GM12878 (cell line): ENCODE measurements at regions not wholly inside any gene's neighbourhood (a gene's known extent, or its start where the extent isn't known, plus 50 kb on each side); places are given as distances from the start of the nearest gene placed in this dataset.

ENCODE experiments used
- ATAC-seq: fragments of 200-7000 bp; cut with Tn5 transposase; 3 replicates; pipeline ENCODE4 v1.9.1; 2020; ENCODE audit warnings: mild to moderate bottlenecking, moderate library complexity
- BruUV-seq: library from RNA; stranded (reverse); fragments of 400-500 nt; replicated peaks from 2 replicates; lab custom pipeline; 2021; lab: Mats Ljungman, UMichigan
- CTCF ChIA-PET: fragments of 300-600 bp; sonication (Branson Sonifier 250); formaldehyde crosslinking; extraction: SDS; loops from one replicate; lab custom pipeline; 2021; ENCODE audit warnings: inconsistent platforms; lab: Yijun Ruan, JAX
- POLR2A ChIA-PET: fragments of 350-600 bp; formaldehyde crosslinking; extraction: SDS; loops from one replicate; lab custom pipeline; 2021; ENCODE audit warnings: inconsistent platforms; lab: Charles Lee
- RAD21 ChIA-PET: fragments of 300-600 bp; sonication (Branson Sonifier 250); formaldehyde crosslinking; loops from one replicate; lab custom pipeline; 2023; ENCODE audit warnings: antibody characterized with exemption; ENCODE audit not compliant: unreplicated experiment; lab: Charles Lee
- SMC1A ChIA-PET: fragments of 300-600 bp; sonication (Branson Sonifier 250); formaldehyde crosslinking; loops from one replicate; lab custom pipeline; 2023; ENCODE audit not compliant: unreplicated experiment, uncharacterized antibody; lab: Charles Lee
- DNase-seq: peaks from one replicate; pipeline ENCODE4 v3.0.0-alpha.2; 2011; ENCODE audit warnings: low read depth, low spot score
- FAIRE-seq: peaks from 3 replicates; lab custom pipeline; 2011; peaks lifted over from hg19 to GRCh38; lab: Jason Lieb, UNC
- H2AFZ ChIP-seq: 2 replicates; pipeline ENCODE4 v1.6.0; 2011; ENCODE audit warnings: low read depth, low read length, control low read depth; ENCODE audit not compliant: control insufficient read depth
- H3K27ac ChIP-seq: 2 replicates; pipeline ENCODE4 v1.5.1; 2011; ENCODE audit warnings: control low read depth; ENCODE audit not compliant: control insufficient read depth, insufficient read depth
- H3K27me3 ChIP-seq, 2 experiments: replicated peaks in 1 of 2; 2 replicates each; pipeline versions ENCODE4 v1.6.0 to v1.6.1; 2011; ENCODE audit warnings: low read length in 1 of 2; ENCODE audit not compliant: control insufficient read depth in 2 of 2, insufficient read depth in 2 of 2
- H3K36me3 ChIP-seq, 2 experiments: 2 replicates each; pipeline ENCODE4 v1.5.1; 2011; ENCODE audit warnings: low read length in 1 of 2; ENCODE audit not compliant: control insufficient read depth in 2 of 2, insufficient read depth in 2 of 2
- H3K4me1 ChIP-seq: 2 replicates; pipeline ENCODE4 v1.6.1; 2011; ENCODE audit warnings: mild to moderate bottlenecking, low read length, moderate library complexity, mixed read lengths; ENCODE audit not compliant: control insufficient read depth, insufficient read depth
- H3K4me2 ChIP-seq: 2 replicates; pipeline ENCODE4 v1.6.0; 2011; ENCODE audit warnings: control low read depth; ENCODE audit not compliant: control insufficient read depth, insufficient read depth
- H3K4me3 ChIP-seq: fragments of 200-600 bp; sonication (generic); 2 replicates; pipeline ENCODE4 v1.5.1; 2016
- H3K79me2 ChIP-seq: 2 replicates; pipeline ENCODE4 v1.6.0; 2011; ENCODE audit warnings: low read length; ENCODE audit not compliant: control insufficient read depth, insufficient read depth
- H3K9ac ChIP-seq: 2 replicates; pipeline ENCODE4 v1.8.0; 2011; ENCODE audit warnings: low read length, control low read depth, mixed read lengths; ENCODE audit not compliant: control insufficient read depth, insufficient read depth
- H3K9me3 ChIP-seq: replicated peaks from 3 replicates; pipeline ENCODE4 v1.5.1; 2011; ENCODE audit warnings: mild to moderate bottlenecking, low read length; ENCODE audit not compliant: control insufficient read depth, insufficient read depth
- H4K20me1 ChIP-seq: 2 replicates; pipeline ENCODE4 v1.6.0; 2011; ENCODE audit not compliant: control insufficient read depth, insufficient read depth
- CBFB ChIP-seq: IDR thresholded peaks from 2 replicates; pipeline ENCODE4 v1.6.1; 2016; ENCODE audit warnings: antibody characterized with exemption, low read depth
- CHD2 ChIP-seq: IDR thresholded peaks from 2 replicates; pipeline ENCODE4 v1.6.1; 2011; ENCODE audit warnings: low read depth, low read length, improper control_type of control experiment, borderline replicate concordance
- CREB1 ChIP-seq: IDR thresholded peaks from 2 replicates; pipeline ENCODE4 v1.6.1; 2012; ENCODE audit warnings: low read depth, mild to moderate bottlenecking, inconsistent platforms
- E4F1 ChIP-seq: fragments of 450-650 bp; IDR thresholded peaks from 2 replicates; pipeline ENCODE4 v1.6.1; 2018; ENCODE audit warnings: borderline replicate concordance, mild to moderate bottlenecking; ENCODE audit not compliant: partially characterized antibody
- JUND ChIP-seq: IDR thresholded peaks from 2 replicates; pipeline ENCODE4 v1.6.1; 2012; ENCODE audit warnings: low read depth, mild to moderate bottlenecking, low read length, improper control_type of control experiment, moderate library complexity
- NKRF ChIP-seq: fragments of 450-650 bp; conservative IDR thresholded peaks from 2 replicates; pipeline ENCODE4 v1.6.1; 2017; ENCODE audit warnings: mild to moderate bottlenecking, moderate library complexity
- POLR2A ChIP-seq: IDR thresholded peaks from 2 replicates; pipeline ENCODE4 v1.6.1; 2011; ENCODE audit warnings: low read depth, mild to moderate bottlenecking, low read length
- YY1 ChIP-seq: IDR thresholded peaks from 2 replicates; pipeline ENCODE4 v1.6.1; 2011; ENCODE audit warnings: low read depth, mild to moderate bottlenecking, low read length
- ZNF24 ChIP-seq: fragments of 450-650 bp; IDR thresholded peaks from 2 replicates; pipeline ENCODE4 v1.6.1; 2017; ENCODE audit warnings: antibody characterized with exemption, mild to moderate bottlenecking
- WGBS: methylation state at CpG from one replicate; pipeline ENCODE4 v1.1.6; 2016; ENCODE audit warnings: low lambda C conversion rate; ENCODE audit not compliant: insufficient replicate concordance, insufficient coverage; ENCODE audit errors: missing lambda C conversion rate; 5-methylcytosine and 5-hydroxymethylcytosine counted together
- in situ Hi-C: fragments of 300-500 bp; cut with MboI; formaldehyde crosslinking; loops from 9 replicates; pipeline ENCODE4 v1.14.3; 2018; ENCODE audit warnings: mixed read lengths
- intact Hi-C: fragments of 100-400 bp; cut with micrococcal nuclease; formaldehyde crosslinking; loops from one replicate; pipeline ENCODE4 v1.14.2; 2022; ENCODE audit not compliant: unreplicated experiment

GRCh38 chr2:22499082-22499839, 885.7 kb upstream of the KLHL29 start:
- H2AFZ ChIP-seq, result no peak overlapping the region
- DNase-seq (no peak), FAIRE-seq (no peak), ATAC-seq (no peak)
- no peaks in the 10 kb centered on the region for H3K9me3 ChIP-seq
- CTCF ChIA-PET, result no interaction called here
- H3K4me3 ChIP-seq, result no peak overlapping the region
- POLR2A ChIA-PET, result no interaction called here
- RAD21 ChIA-PET, result no interaction called here
- no peaks in the 10 kb centered on the region for H4K20me1 ChIP-seq
- intact Hi-C loops (no loop called here), in situ Hi-C loops (no loop called here)
- no peaks in the 10 kb centered on the region for H3K79me2 ChIP-seq
- SMC1A ChIA-PET, result no interaction called here
- 24% methylated on average over 4 of the region's 4 CpGs for WGBS
- H3K36me3 ChIP-seq, result no peaks in the 10 kb centered on the region
- no TSS peak for BruUV-seq
- no peak overlapping the region for H3K9ac ChIP-seq
- no peaks in the 10 kb centered on the region for H3K27me3 ChIP-seq
- no peak for TF ChIP-seq CHD2
- TF ChIP-seq JUND, result no peak
- no peak for TF ChIP-seq YY1
- TF ChIP-seq ZNF24, result no peak
- no peak for TF ChIP-seq POLR2A
- TF ChIP-seq NKRF, result no peak
- no peak for TF ChIP-seq E4F1
- TF ChIP-seq CREB1, result no peak
- no peak for TF ChIP-seq CBFB
- H3K27ac ChIP-seq, result no peak overlapping the region
- no peaks in the 10 kb centered on the region for H3K4me1 ChIP-seq
- H3K4me2 ChIP-seq, result no peak overlapping the region
